K562 (cell line): ENCODE measurements at regions not wholly inside any gene's neighbourhood (a gene's known extent, or its start where the extent isn't known, plus 50 kb on each side); places are given as distances from the start of the nearest gene placed in this dataset.

Experiments used
- ATAC-seq: fragments of 200-7000 bp; cut with Tn5 transposase; 3 replicates; pipeline ENCODE4 v1.9.1; 2020; ENCODE audit warnings: moderate library complexity
- BruUV-seq: library from RNA; stranded (reverse); fragments of 400-500 nt; replicated peaks from 2 replicates; lab custom pipeline; 2021; lab: Mats Ljungman, UMichigan
- CTCF ChIA-PET: fragments of 300-600 bp; formaldehyde crosslinking; extraction: SDS; loops from one replicate; lab custom pipeline; 2021; ENCODE audit warnings: low intra/inter-chr PET ratio; lab: Yijun Ruan, JAX
- POLR2A ChIA-PET: fragments of 300-600, 350-650 bp; sonication (Branson Sonifier 250); formaldehyde crosslinking; extraction: SDS; loops from one replicate; lab custom pipeline; 2021; ENCODE audit warnings: antibody characterized with exemption, inconsistent platforms; lab: Yijun Ruan, JAX
- DNase-seq, 4 experiments: peaks; one replicate each; pipeline versions ENCODE4 v3.0.0 to v3.0.0-alpha.2; 2011 to 2018; ENCODE audit warnings: low spot score in 3 of 4, mixed read lengths in 3 of 4; ENCODE audit errors: extremely low read depth in 1 of 4
- FAIRE-seq: peaks from 2 replicates; lab custom pipeline; 2011; peaks lifted over from hg19 to GRCh38; lab: Jason Lieb, UNC
- H2AFZ ChIP-seq: 2 replicates; pipeline ENCODE4 v1.6.0; 2011; ENCODE audit warnings: low read depth, low read length, control low read depth, inconsistent platforms
- H3K27ac ChIP-seq: fragments of 200-600 bp; 3 replicates; pipeline ENCODE4 v1.8.0; 2011; ENCODE audit warnings: low read depth, mild to moderate bottlenecking, control low read depth, inconsistent platforms, low read length, moderate library complexity, mixed read lengths; ENCODE audit errors: extremely low read depth
- H3K27me3 ChIP-seq, 2 experiments: fragments of 300-600 bp in 1 of 2; 2 replicates in 1 of 2; 3 replicates in 1 of 2; pipeline versions ENCODE4 v1.6.0 to v1.8.0; 2011; ENCODE audit warnings: inconsistent platforms in 2 of 2, low read length in 2 of 2, mild to moderate bottlenecking in 1 of 2, mixed read lengths in 1 of 2, moderate library complexity in 1 of 2; ENCODE audit not compliant: control insufficient read depth in 2 of 2, insufficient read depth in 2 of 2
- H3K36me3 ChIP-seq: fragments of 300-600 bp; 3 replicates; pipeline ENCODE4 v1.8.0; 2011; ENCODE audit warnings: mild to moderate bottlenecking, low read length, inconsistent platforms; ENCODE audit not compliant: control insufficient read depth, insufficient read depth
- H3K4me1 ChIP-seq, 2 experiments: fragments of 200-600 bp in 1 of 2; replicated peaks in 1 of 2; 2 replicates in 1 of 2; 3 replicates in 1 of 2; pipeline versions ENCODE4 v1.5.1 to v1.8.0; 2011; ENCODE audit warnings: inconsistent platforms in 2 of 2, low read length in 2 of 2, mild to moderate bottlenecking in 1 of 2, mixed read lengths in 1 of 2, moderate library complexity in 1 of 2; ENCODE audit not compliant: control insufficient read depth in 2 of 2, insufficient read depth in 2 of 2
- H3K4me2 ChIP-seq: 2 replicates; pipeline ENCODE4 v1.6.1; 2011; ENCODE audit warnings: low read length, control low read depth, inconsistent platforms, mixed read lengths; ENCODE audit not compliant: insufficient read depth
- H3K4me3 ChIP-seq: fragments of 200-600 bp; sonication (generic), shearing (Covaris generic); 2 replicates; pipeline ENCODE4 v1.5.1; 2016; ENCODE audit warnings: control low read depth, inconsistent platforms
- H3K79me2 ChIP-seq: fragments of 200-600 bp; 3 replicates; pipeline ENCODE4 v1.8.0; 2011; ENCODE audit warnings: low read length, inconsistent platforms; ENCODE audit not compliant: control insufficient read depth, insufficient read depth
- H3K9ac ChIP-seq, 2 experiments: 2 replicates each; pipeline versions ENCODE4 v1.6.0 to v1.6.1; 2011; ENCODE audit warnings: low read depth in 2 of 2, low read length in 2 of 2, control low read depth in 1 of 2, inconsistent platforms in 1 of 2, mild to moderate bottlenecking in 1 of 2, mixed read lengths in 1 of 2; ENCODE audit not compliant: insufficient read depth in 1 of 2
- H3K9me1 ChIP-seq: one replicate; pipeline ENCODE4 v1.6.0; 2011; ENCODE audit warnings: inconsistent platforms, mild to moderate bottlenecking, low read length, moderate library complexity; ENCODE audit not compliant: control insufficient read depth, insufficient read depth
- H3K9me3 ChIP-seq: replicated peaks from 2 replicates; pipeline ENCODE4 v1.5.1; 2011; ENCODE audit warnings: low read depth, low read length, inconsistent platforms; ENCODE audit not compliant: control insufficient read depth, insufficient read depth
- H4K20me1 ChIP-seq: replicated peaks from 2 replicates; pipeline ENCODE4 v1.6.1; 2011; ENCODE audit warnings: low read length, inconsistent platforms, mixed read lengths; ENCODE audit not compliant: control insufficient read depth, insufficient read depth
- BACH1 ChIP-seq: fragments of 200-800 bp; sonication (Bioruptor generic); IDR thresholded peaks from 2 replicates; pipeline ENCODE4 v1.6.1; 2016; ENCODE audit warnings: missing genetic modification characterization, missing compliant biosample characterization
- GABPB2 ChIP-seq: fragments of 250-450 bp; sonication (Bioruptor Pico); conservative IDR thresholded peaks from 2 replicates; pipeline ENCODE4 v1.5.1; 2021; ENCODE audit warnings: mild to moderate bottlenecking
- L3MBTL2 ChIP-seq: fragments of 450-650 bp; IDR thresholded peaks from 2 replicates; pipeline ENCODE4 v1.6.1; 2016; ENCODE audit warnings: mild to moderate bottlenecking, moderate library complexity
- NELFE ChIP-seq: IDR thresholded peaks from 2 replicates; pipeline ENCODE4 v1.6.1; 2011; ENCODE audit warnings: mild to moderate bottlenecking; ENCODE audit not compliant: insufficient read depth, insufficient read length
- SAFB ChIP-seq: fragments of 200-400 bp; formaldehyde crosslinking; IDR thresholded peaks from 2 replicates; pipeline ENCODE4 v1.6.1; 2017; ENCODE audit warnings: low read depth, low read length, borderline replicate concordance
- SIRT6 ChIP-seq: IDR thresholded peaks from one replicate; pipeline ENCODE4 v1.6.1; 2012; ENCODE audit warnings: low read depth, mild to moderate bottlenecking, control low read depth, inconsistent platforms, low read length, moderate library complexity
- SOX6 ChIP-seq: fragments of 450-650 bp; IDR thresholded peaks from 2 replicates; pipeline ENCODE4 v1.6.1; 2014; ENCODE audit warnings: mild to moderate bottlenecking
- TEAD1 ChIP-seq, 2 experiments: fragments of 450-650 bp in 1 of 2; sonication (generic) in 1 of 2; formaldehyde crosslinking; IDR thresholded peaks; 2 replicates each; pipeline versions ENCODE4 v1.4.0 to v1.8.0; 2020 to 2022; ENCODE audit warnings: mild to moderate bottlenecking in 2 of 2, missing genetic modification reagents in 1 of 2
- TRIM24 ChIP-seq, 2 experiments: fragments of 450-650 bp; IDR thresholded peaks; 2 replicates each; pipeline ENCODE4 v1.6.1; 2016
- ZEB2 ChIP-seq: fragments of 450-650 bp; IDR thresholded peaks from 2 replicates; pipeline ENCODE4 v1.6.1; 2016
- ZFP36 ChIP-seq: fragments of 150-350 bp; IDR thresholded peaks from 2 replicates; pipeline ENCODE4 v1.6.1; 2018; ENCODE audit warnings: low read length, low read depth; ENCODE audit not compliant: partially characterized antibody
- ZNF165 ChIP-seq: fragments of 250-450 bp; sonication (Bioruptor Pico); IDR thresholded peaks from 2 replicates; pipeline ENCODE4 v1.4.0; 2020; ENCODE audit warnings: borderline replicate concordance
- WGBS: fragments of 100-300 bp; shearing (Covaris generic); methylation state at CpG from one replicate; pipeline ENCODE4 v1.1.6; 2016; ENCODE audit warnings: low coverage, mixed read lengths; ENCODE audit not compliant: insufficient coverage; ENCODE audit errors: missing lambda C conversion rate; 5-methylcytosine and 5-hydroxymethylcytosine counted together
- in situ Hi-C: fragments of 300-500 bp; cut with MboI; formaldehyde crosslinking; loops from 4 replicates; pipeline ENCODE4 v1.15.0; 2018; ENCODE audit warnings: inconsistent platforms, mixed read lengths
- intact Hi-C: fragments of 100-400 bp; cut with micrococcal nuclease; formaldehyde crosslinking; loops from 2 replicates; pipeline ENCODE4 v1.14.2; 2022
- TF ChIP-seq, protein P1 (sequence below), 2 experiments: fragments of 450-650 bp; IDR thresholded peaks; 2 replicates each; pipeline ENCODE4 v1.6.1; 2016; ENCODE audit warnings: mild to moderate bottlenecking in 2 of 2, borderline replicate concordance in 1 of 2, low read depth in 1 of 2, moderate library complexity in 1 of 2
- TF ChIP-seq, protein P2 (sequence below): fragments of 250-450 bp; sonication (Bioruptor Pico); IDR thresholded peaks from 2 replicates; pipeline ENCODE4 v1.8.0; 2022; ENCODE audit warnings: inconsistent platforms, mild to moderate bottlenecking, moderate library complexity, borderline replicate concordance

DNA sequence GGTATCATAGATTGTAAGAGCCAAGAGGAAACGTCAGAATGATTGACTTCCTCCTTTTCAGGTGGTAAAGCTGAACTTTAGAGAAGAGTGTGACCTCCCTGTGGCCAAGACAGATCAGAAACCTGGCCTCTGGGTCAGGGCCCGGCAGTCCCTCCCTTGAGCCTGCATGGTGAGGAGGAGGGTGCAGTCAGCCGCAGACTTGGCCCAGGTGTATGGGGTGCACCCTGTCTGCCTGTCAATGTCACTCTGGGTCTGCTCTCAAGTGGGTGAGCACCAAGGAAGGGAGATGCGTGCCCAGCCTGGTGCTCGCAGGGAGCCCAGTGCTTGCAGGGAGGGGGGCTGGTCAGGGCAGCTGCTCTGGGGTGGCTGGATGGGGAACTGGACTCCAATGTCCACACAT, 134.4 kb upstream of the SNTG2 start (continued):
- TF ChIP-seq ZFP36, result no peak
- no peak for TF ChIP-seq BACH1 (tag)
- TF ChIP-seq SAFB, result no peak

DNA sequence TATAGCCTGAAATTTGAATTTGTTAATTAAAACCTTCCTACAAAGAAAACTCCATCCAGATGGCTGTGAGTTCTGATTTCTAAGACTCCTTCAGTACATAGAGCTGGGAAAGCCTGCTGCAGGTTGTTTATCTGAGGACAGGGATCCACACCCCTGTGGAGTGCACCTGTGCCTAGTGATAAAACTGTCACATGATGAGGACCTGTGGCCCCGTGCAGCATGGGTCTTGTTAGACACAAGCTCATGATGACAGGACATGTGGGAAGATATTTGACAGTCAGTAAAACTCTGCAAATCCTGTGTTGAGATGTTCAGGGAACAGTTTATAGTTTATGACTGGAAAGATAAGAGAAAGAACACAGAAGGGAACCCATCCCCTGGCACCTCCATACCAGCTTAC, 133.2 kb upstream of the TMEM18 start:
- H3K9me3 ChIP-seq, result no peaks in the 10 kb centered on the region; the same call in 1 of the 2 replicates
- peak in 2 of 4 experiments; percentile 56 to 57 for DNase-seq
- no peaks in the 10 kb centered on the region for H4K20me1 ChIP-seq
- in situ Hi-C loops (no loop called here), intact Hi-C loops (no loop called here)
- peak overlapping the region; percentile 12; the same call in 1 of the 2 replicates for H3K4me2 ChIP-seq
- peak; percentile 76 for ATAC-seq
- BruUV-seq, result no TSS peak
- CTCF ChIA-PET, result no interaction called here
- H3K9ac ChIP-seq, result no peak overlapping the region
- H3K9me1 ChIP-seq, result no peaks in the 10 kb centered on the region
- FAIRE-seq, result no peak
- POLR2A ChIA-PET, result no interaction called here
- no peaks in the 10 kb centered on the region for H3K36me3 ChIP-seq
- WGBS, result 0% methylated on average over 1 of the region's 1 CpG
- H2AFZ ChIP-seq, result no peak overlapping the region
- H3K27ac ChIP-seq, result no peak overlapping the region
- no peaks in the 10 kb centered on the region for H3K79me2 ChIP-seq
- H3K4me1 ChIP-seq, result peaks cover 0 to 12% of the 10 kb centered on the region in 2 experiments; a peak in 3 of 5 replicates
- peaks cover 0 to 8% of the 10 kb centered on the region in 2 experiments; a peak in 2 of 5 replicates for H3K27me3 ChIP-seq
- H3K4me3 ChIP-seq, result no peak overlapping the region
- TF ChIP-seq SIRT6 (no peak), ZNF165 (no peak), L3MBTL2 (peak; percentile 68), GABPB2 (CRISPR knock-in tag) (no peak), SOX6 (peak; percentile 59), TEAD1 (CRISPR knock-in tag; IDR thresholded peaks at IDR 0.05) (no peak), NELFE (no peak), TRIM24 (IDR thresholded peaks at IDR 0.05) (0 out of 4 replicates have a peak, but pooled peaks of 1 of the 2 experiments have one; percentile 37), ZEB2 (peak; percentile 76)
- TF ChIP-seq, protein P1, sequence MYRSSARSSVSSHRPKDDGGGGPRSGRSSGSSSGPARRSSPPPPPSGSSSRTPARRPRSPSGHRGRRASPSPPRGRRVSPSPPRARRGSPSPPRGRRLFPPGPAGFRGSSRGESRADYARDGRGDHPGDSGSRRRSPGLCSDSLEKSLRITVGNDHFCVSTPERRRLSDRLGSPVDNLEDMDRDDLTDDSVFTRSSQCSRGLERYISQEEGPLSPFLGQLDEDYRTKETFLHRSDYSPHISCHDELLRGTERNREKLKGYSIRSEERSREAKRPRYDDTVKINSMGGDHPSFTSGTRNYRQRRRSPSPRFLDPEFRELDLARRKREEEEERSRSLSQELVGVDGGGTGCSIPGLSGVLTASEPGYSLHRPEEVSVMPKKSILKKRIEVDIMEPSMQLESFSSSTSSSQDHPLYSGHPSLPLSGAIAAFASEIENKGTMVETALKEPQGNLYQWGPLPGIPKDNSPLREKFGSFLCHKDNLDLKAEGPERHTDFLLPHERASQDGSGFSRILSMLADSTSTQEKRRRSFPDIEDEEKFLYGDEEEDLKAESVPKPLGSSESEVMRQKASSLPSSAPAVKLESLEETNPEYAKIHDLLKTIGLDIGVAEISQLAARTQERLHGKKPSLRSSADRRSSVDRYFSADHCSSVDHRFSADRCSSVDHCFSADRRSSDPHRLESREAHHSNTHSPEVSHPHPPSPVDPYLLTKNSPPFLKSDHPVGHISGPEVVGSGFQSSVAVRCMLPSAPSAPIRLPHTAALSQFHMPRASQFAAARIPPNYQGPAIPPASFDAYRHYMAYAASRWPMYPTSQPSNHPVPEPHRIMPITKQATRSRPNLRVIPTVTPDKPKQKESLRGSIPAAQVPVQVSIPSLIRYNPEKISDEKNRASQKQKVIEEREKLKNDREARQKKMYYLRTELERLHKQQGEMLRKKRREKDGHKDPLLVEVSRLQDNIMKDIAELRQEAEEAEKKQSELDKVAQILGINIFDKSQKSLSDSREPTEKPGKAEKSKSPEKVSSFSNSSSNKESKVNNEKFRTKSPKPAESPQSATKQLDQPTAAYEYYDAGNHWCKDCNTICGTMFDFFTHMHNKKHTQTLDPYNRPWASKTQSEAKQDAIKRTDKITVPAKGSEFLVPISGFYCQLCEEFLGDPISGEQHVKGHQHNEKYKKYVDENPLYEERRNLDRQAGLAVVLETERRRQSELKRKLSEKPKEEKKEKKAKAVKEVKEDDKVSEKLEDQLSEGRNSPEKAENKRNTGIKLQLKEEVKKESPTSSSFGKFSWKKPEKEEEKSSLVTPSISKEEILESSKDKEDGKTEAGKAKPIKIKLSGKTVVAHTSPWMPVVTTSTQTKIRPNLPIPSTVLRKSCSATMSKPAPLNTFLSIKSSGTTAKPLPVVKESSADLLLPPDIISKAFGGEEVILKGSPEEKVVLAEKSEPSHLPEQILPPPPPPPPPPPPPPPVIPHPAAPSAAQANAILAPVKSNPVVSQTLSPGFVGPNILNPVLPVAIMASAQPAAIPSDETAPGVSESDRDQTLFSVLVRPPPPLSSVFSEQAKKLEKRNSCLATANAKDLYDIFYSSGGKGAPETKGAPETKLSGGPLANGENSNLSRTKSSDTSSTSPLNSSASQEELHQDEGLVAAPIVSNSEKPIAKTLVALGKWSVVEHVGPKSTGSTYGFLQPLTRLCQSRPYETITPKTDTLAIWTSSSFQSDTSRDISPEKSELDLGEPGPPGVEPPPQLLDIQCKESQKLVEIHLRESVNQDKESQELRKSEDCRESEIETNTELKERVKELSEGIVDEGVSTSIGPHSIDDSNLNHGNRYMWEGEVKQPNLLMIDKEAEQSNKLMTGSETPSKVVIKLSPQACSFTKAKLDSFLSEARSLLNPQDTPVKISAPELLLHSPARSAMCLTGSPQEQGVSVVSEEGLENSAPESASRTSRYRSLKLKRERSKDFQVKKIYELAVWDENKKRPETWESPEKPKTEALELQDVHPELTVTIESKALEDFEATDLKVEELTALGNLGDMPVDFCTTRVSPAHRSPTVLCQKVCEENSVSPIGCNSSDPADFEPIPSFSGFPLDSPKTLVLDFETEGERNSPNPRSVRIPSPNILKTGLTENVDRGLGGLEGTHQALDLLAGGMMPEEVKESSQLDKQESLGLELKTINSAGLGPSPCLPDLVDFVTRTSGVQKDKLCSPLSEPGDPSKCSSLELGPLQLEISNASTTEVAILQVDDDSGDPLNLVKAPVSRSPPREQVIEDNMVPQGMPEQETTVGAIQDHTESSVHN (IDR thresholded peaks at IDR 0.05; ENCODE audit: borderline replicate concordance in 1 of 2, low read depth in 1 of 2), result no peak
- TF ChIP-seq, protein P2, sequence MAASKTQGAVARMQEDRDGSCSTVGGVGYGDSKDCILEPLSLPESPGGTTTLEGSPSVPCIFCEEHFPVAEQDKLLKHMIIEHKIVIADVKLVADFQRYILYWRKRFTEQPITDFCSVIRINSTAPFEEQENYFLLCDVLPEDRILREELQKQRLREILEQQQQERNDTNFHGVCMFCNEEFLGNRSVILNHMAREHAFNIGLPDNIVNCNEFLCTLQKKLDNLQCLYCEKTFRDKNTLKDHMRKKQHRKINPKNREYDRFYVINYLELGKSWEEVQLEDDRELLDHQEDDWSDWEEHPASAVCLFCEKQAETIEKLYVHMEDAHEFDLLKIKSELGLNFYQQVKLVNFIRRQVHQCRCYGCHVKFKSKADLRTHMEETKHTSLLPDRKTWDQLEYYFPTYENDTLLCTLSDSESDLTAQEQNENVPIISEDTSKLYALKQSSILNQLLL, result no peak
